GM23248 (cell line): ENCODE measurements at regions not wholly inside any gene's neighbourhood (a gene's known extent, or its start where the extent isn't known, plus 50 kb on each side); places are given as distances from the start of the nearest gene placed in this dataset.

Experiments
- DNase-seq: peaks from one replicate; pipeline ENCODE4 v3.0.0-alpha.2; 2015
- H2AFZ ChIP-seq: fragments of 200-600 bp; sonication (generic); 2 replicates; pipeline ENCODE4 v1.6.1; 2016; ENCODE audit warnings: antibody characterized with exemption
- H3F3A ChIP-seq: fragments of 200-600 bp; sonication (generic); 2 replicates; pipeline ENCODE4 v1.6.1; 2016; ENCODE audit warnings: mild to moderate bottlenecking, antibody characterized with exemption, mixed run types; ENCODE audit not compliant: insufficient read depth
- H3K27ac ChIP-seq: fragments of 200-600 bp; sonication (generic); 2 replicates; pipeline ENCODE4 v1.5.1; 2016; ENCODE audit warnings: mild to moderate bottlenecking
- H3K27me3 ChIP-seq: fragments of 200-600 bp; sonication (generic); replicated peaks from 2 replicates; pipeline ENCODE4 v1.6.1; 2016; ENCODE audit warnings: mild to moderate bottlenecking; ENCODE audit not compliant: insufficient read depth
- H3K36me3 ChIP-seq: fragments of 200-600 bp; sonication (generic); 2 replicates; pipeline ENCODE4 v1.6.1; 2016; ENCODE audit warnings: low read depth, mild to moderate bottlenecking
- H3K4me1 ChIP-seq: fragments of 200-600 bp; sonication (generic); 2 replicates; pipeline ENCODE4 v1.6.1; 2016; ENCODE audit warnings: mild to moderate bottlenecking; ENCODE audit not compliant: insufficient read depth
- H3K4me2 ChIP-seq: fragments of 200-600 bp; sonication (generic); one replicate; pipeline ENCODE4 v1.6.1; 2016; ENCODE audit warnings: mild to moderate bottlenecking; ENCODE audit not compliant: unreplicated experiment
- H3K4me3 ChIP-seq: fragments of 200-600 bp; sonication (generic); 2 replicates; pipeline ENCODE4 v1.5.1; 2016; ENCODE audit warnings: mild to moderate bottlenecking
- H3K79me2 ChIP-seq: fragments of 200-600 bp; sonication (generic); 2 replicates; pipeline ENCODE4 v1.6.1; 2016; ENCODE audit warnings: mild to moderate bottlenecking; ENCODE audit not compliant: insufficient read depth
- H3K9ac ChIP-seq: fragments of 200-600 bp; sonication (generic); 2 replicates; pipeline ENCODE4 v1.6.1; 2016; ENCODE audit warnings: mild to moderate bottlenecking
- H3K9me2 ChIP-seq: fragments of 200-600 bp; sonication (generic); 2 replicates; pipeline ENCODE4 v1.6.1; 2016; ENCODE audit warnings: mixed run types, mild to moderate bottlenecking, moderate library complexity; ENCODE audit not compliant: insufficient read depth
- H3K9me3 ChIP-seq: fragments of 200-600 bp; sonication (generic); one replicate; pipeline ENCODE4 v1.6.1; 2017; ENCODE audit warnings: low read depth
- H4K20me1 ChIP-seq: fragments of 200-600 bp; sonication (generic); 2 replicates; pipeline ENCODE4 v1.6.0; 2016; ENCODE audit not compliant: insufficient read depth
- EZH2 ChIP-seq: fragments of 200-600 bp; sonication (generic); IDR thresholded peaks from 2 replicates; pipeline ENCODE4 v1.6.1; 2018; ENCODE audit warnings: antibody characterized with exemption, mild to moderate bottlenecking; ENCODE audit not compliant: insufficient read depth, poor library complexity, severe bottlenecking
- EZH2phosphoT487 ChIP-seq: fragments of 200-600 bp; sonication (generic); IDR thresholded peaks from 2 replicates; pipeline ENCODE4 v1.6.1; 2018; ENCODE audit warnings: antibody characterized with exemption, moderate library complexity, mild to moderate bottlenecking, low read depth; ENCODE audit not compliant: insufficient read depth
- WGBS, 2 experiments: methylation state at CpG; one replicate each; pipeline ENCODE4 v1.1.6; 2015 to 2017; ENCODE audit warnings: low lambda C conversion rate in 2 of 2, low coverage in 1 of 2; ENCODE audit errors: missing lambda C conversion rate in 2 of 2; 5-methylcytosine and 5-hydroxymethylcytosine counted together
- in situ Hi-C: fragments of 300-500 bp; cut with MboI; formaldehyde crosslinking; loops from 2 replicates; pipeline ENCODE4 v1.15.0; 2020

DNA sequence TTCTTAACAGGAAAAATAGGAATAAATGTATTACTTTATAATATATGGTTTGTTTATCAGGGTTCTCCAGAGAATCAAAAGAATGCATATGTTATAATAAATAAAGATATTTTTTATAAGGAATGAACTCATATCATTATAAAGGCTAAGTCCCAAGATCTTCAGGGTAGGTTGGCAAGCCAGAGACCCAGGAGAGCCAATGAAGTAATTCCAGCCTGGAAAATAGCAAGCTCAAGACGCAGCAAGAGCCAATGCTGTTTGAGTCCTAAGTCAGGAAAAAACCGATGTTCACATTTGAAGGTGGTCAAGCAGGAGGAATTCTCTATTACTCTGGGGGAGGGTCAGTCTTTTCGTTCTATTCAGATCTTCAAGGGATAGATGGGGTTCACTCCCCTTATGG is 490.0 kb downstream of the PCDH20 start:
- no peaks in the 10 kb centered on the region for H3K9me3 ChIP-seq
- no peaks in the 10 kb centered on the region for H3K4me1 ChIP-seq
- DNase-seq, result no peak
- H3K27me3 ChIP-seq, result no peaks in the 10 kb centered on the region
- no peak overlapping the region for H3K27ac ChIP-seq
- in situ Hi-C loops, result no loop called here
- no peak overlapping the region for H3K9ac ChIP-seq
- 31% methylated on average over 3 of the region's 3 CpGs for WGBS, 2 experiments
- no peaks in the 10 kb centered on the region for H4K20me1 ChIP-seq
- no peaks in the 10 kb centered on the region for H3K36me3 ChIP-seq
- H3K79me2 ChIP-seq, result no peaks in the 10 kb centered on the region
- H3K4me3 ChIP-seq, result no peak overlapping the region
- no peak overlapping the region for H3K4me2 ChIP-seq
- no peak overlapping the region for H2AFZ ChIP-seq
- H3K9me2 ChIP-seq, result no peaks in the 10 kb centered on the region
- H3F3A ChIP-seq, result no peaks in the 10 kb centered on the region
- TF ChIP-seq EZH2 (no peak), EZH2phosphoT487 (no peak)

DNA sequence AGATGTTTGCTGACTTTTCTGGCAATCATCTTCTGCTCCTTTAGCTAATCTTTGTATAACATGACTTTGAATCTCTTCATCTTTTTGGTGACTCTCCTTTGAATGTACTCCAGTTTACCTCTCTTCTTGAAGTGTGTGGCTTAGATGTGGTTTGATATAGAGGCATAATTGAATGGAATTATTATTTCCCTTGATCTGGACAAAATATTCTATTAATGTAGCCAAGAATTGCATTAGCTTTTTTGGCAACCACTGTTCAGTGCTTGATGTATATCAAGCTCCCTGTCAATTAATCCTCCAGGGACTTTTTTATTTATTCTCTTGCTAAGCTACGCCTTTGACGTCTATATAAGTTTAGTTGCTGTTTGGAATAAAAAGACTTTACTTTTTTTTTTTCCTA is 490.8 kb downstream of the PCDH20 start:
- Histone ChIP-seq H3K4me2 (no peak overlapping the region), H4K20me1 (no peaks in the 10 kb centered on the region), H3K4me1 (no peaks in the 10 kb centered on the region), H3K9me3 (no peaks in the 10 kb centered on the region), H3K4me3 (no peak overlapping the region), H3K27me3 (no peaks in the 10 kb centered on the region), H3K9ac (no peak overlapping the region), H3K36me3 (no peaks in the 10 kb centered on the region), H3K27ac (no peak overlapping the region), H2AFZ (no peak overlapping the region), H3K9me2 (no peaks in the 10 kb centered on the region), H3F3A (no peaks in the 10 kb centered on the region), H3K79me2 (no peaks in the 10 kb centered on the region)
- 30 to 39% methylated on average over 2 of the region's 2 CpGs for WGBS, 2 experiments
- in situ Hi-C loops, result no loop called here
- no peak for DNase-seq
- TF ChIP-seq EZH2phosphoT487 (no peak), EZH2 (no peak)

DNA sequence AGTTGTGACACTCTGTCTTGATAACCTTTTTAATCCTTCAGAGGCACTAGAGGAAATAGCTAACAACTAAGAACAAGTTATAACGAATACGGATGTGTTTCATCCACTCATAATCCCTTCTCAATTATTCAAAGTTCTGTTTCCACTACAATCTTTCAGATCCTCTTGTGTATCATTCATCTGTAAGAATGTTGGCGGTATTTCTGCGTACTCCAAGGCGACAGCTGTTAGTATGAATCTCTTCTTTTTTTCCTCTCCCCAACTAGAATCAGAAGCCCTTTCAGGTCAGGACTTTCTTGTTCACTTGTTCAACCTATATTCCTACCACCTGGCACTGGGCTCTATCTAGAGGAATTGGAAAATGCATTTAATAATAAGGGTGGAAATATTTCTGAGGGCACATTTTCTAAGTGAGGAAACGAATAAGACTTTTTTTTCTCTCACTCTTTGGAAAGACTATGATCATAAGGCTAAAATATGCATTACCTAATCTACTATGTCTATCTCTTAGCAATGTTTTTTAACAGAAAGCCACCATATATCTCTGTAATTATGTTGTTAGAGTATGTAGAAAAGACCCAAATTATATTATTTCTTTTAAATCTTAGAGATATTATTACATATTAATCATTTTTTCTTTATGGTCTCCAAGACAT is 492.9 kb downstream of the PCDH20 start:
- Histone ChIP-seq H3K4me2 (no peak overlapping the region), H3K36me3 (no peaks in the 10 kb centered on the region), H3K27ac (no peak overlapping the region), H3K9me2 (no peaks in the 10 kb centered on the region), H3K9me3 (no peaks in the 10 kb centered on the region), H4K20me1 (no peaks in the 10 kb centered on the region), H3K4me1 (no peaks in the 10 kb centered on the region), H3K27me3 (no peaks in the 10 kb centered on the region), H3F3A (no peaks in the 10 kb centered on the region), H2AFZ (no peak overlapping the region), H3K4me3 (no peak overlapping the region), H3K9ac (no peak overlapping the region), H3K79me2 (no peaks in the 10 kb centered on the region)
- WGBS, 2 experiments, result 29 to 37% methylated on average over 6 of the region's 6 CpGs
- no peak for DNase-seq
- TF ChIP-seq EZH2phosphoT487 (no peak), EZH2 (no peak)
- in situ Hi-C loops, result no loop called here

DNA sequence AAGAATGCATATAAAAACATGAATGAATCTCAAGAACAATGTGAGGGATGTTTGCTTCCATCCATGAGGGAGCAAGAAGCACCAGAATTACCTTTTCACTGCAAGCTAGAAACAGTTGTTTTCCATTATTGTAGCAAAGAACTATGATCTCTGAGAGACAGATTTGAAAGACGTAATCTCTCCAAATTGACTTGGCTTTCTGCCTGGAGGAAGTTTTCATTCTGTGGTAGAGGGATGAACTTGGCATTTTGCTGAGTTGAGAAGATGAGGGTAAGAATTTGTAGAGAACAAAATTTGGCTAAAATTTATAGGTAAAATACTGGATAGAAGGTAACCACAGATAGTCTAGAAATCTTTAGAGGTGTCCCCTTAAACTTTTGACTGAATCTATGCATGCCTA is 496.8 kb downstream of the TDRD3 start:
- whole genome bisulfite sequencing, 2 experiments, result 0 to 3% methylated on average over 1 of the region's 1 CpG
- no peaks in the 10 kb centered on the region for H4K20me1 ChIP-seq
- H2AFZ ChIP-seq, result no peak overlapping the region
- in situ Hi-C loops, result no loop called here
- H3K27ac ChIP-seq, result no peak overlapping the region
- H3K4me1 ChIP-seq, result no peaks in the 10 kb centered on the region
- H3K9ac ChIP-seq, result no peak overlapping the region
- H3K9me3 ChIP-seq, result no peaks in the 10 kb centered on the region
- no peaks in the 10 kb centered on the region for H3K9me2 ChIP-seq
- H3K79me2 ChIP-seq, result no peaks in the 10 kb centered on the region
- DNase-seq, result no peak
- no peaks in the 10 kb centered on the region for H3K36me3 ChIP-seq
- TF ChIP-seq EZH2 (no peak), EZH2phosphoT487 (no peak)
- H3K4me3 ChIP-seq, result no peak overlapping the region
- no peak overlapping the region for H3K4me2 ChIP-seq
- H3K27me3 ChIP-seq, result no peaks in the 10 kb centered on the region
- no peaks in the 10 kb centered on the region for H3F3A ChIP-seq

DNA sequence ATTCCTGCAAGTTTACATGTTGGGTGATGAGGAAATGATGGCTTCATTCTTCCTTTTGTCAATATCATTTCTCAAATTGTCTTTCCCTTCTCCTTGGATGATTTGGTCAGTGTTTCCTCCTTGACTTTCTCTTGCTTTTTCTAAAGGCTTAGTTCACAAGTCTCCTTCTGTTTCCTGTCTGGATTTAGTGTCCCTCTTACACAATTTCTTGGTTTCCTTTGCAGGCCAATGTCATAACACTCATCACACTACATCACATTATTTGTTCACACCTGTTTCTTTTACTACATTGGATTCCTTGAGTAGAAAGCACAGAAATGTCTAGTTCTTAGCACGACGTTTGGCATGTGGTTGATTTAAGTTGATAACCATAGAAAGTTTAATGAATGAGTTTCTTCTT is 490.7 kb downstream of the TDRD3 start:
- no peaks in the 10 kb centered on the region for H3K9me3 ChIP-seq
- TF ChIP-seq EZH2phosphoT487 (no peak), EZH2 (no peak)
- H3K9ac ChIP-seq, result no peak overlapping the region
- H3K4me3 ChIP-seq, result no peak overlapping the region
- DNase-seq, result no peak
- H4K20me1 ChIP-seq, result no peaks in the 10 kb centered on the region
- no peaks in the 10 kb centered on the region for H3K9me2 ChIP-seq
- no peaks in the 10 kb centered on the region for H3K27me3 ChIP-seq
- no peaks in the 10 kb centered on the region for H3K4me1 ChIP-seq
- H3F3A ChIP-seq, result no peaks in the 10 kb centered on the region
- no peaks in the 10 kb centered on the region for H3K36me3 ChIP-seq
- H2AFZ ChIP-seq, result no peak overlapping the region
- in situ Hi-C loops, result no loop called here
- no peak overlapping the region for H3K27ac ChIP-seq
- no peak overlapping the region for H3K4me2 ChIP-seq
- no peaks in the 10 kb centered on the region for H3K79me2 ChIP-seq
- WGBS, 2 experiments, result 18 to 27% methylated on average over 2 of the region's 2 CpGs
